ENCODE measurements at regions not wholly inside any gene's neighbourhood (a gene's known extent, or its start where the extent isn't known, plus 50 kb on each side); places are given as distances from the start of the nearest gene placed in this dataset.
A peak's percentile ranks its signal among the peaks of the same experiment; 100 is the strongest.

- no peak for DNase-seq
Observed at GRCh38 chr2:181114021-181114420, 133.6 kb downstream of the UBE2E3 start.

GRCh38 chr2:181116261-181116660, 135.9 kb downstream of the UBE2E3 start:
- DNase-seq = no peak

- no peak for DNase-seq
Observed at GRCh38 chr2:181117206-181117925, 137.0 kb downstream of the UBE2E3 start.

- DNase-seq = no peak
Observed at GRCh38 chr2:181120625-181121024, 140.2 kb downstream of the UBE2E3 start.

GRCh38 chr2:181121996-181122395, 141.6 kb downstream of the UBE2E3 start:
- no peak for DNase-seq

- no peak for DNase-seq
Observed at GRCh38 chr2:181122601-181123000, 142.2 kb downstream of the UBE2E3 start.

GRCh38 chr2:181123798-181124231, 143.4 kb downstream of the UBE2E3 start:
- no peak for DNase-seq

- DNase-seq = peak; percentile 58
Observed at GRCh38 chr2:181124497-181124896, 144.1 kb downstream of the UBE2E3 start.

GRCh38 chr2:181125359-181125758, 145.0 kb downstream of the UBE2E3 start:
- DNase-seq = no peak

- DNase-seq = no peak
Observed at GRCh38 chr2:181126311-181126868, 146.0 kb downstream of the UBE2E3 start.

GRCh38 chr2:181128199-181128598, 147.8 kb downstream of the UBE2E3 start:
- no peak for DNase-seq

GRCh38 chr2:181129364-181130056, 149.1 kb downstream of the UBE2E3 start:
- DNase-seq = no peak

GRCh38 chr2:181130686-181131085, 150.3 kb downstream of the UBE2E3 start:
- no peak for DNase-seq

GRCh38 chr2:181131584-181131983, 151.2 kb downstream of the UBE2E3 start:
- DNase-seq = peak; percentile 24

GRCh38 chr2:181138816-181139215, 158.4 kb downstream of the UBE2E3 start:
- peak; percentile 42 for DNase-seq

- DNase-seq = no peak
Observed at GRCh38 chr2:181139831-181140230, 159.4 kb downstream of the UBE2E3 start.

GRCh38 chr2:181140414-181140813, 160.0 kb downstream of the UBE2E3 start:
- no peak for DNase-seq

- no peak for DNase-seq
Observed at GRCh38 chr2:181140928-181141327, 160.5 kb downstream of the UBE2E3 start.

GRCh38 chr2:181141676-181142075, 161.3 kb downstream of the UBE2E3 start:
- DNase-seq = no peak

- no peak for DNase-seq
Observed at GRCh38 chr2:181142514-181142913, 162.1 kb downstream of the UBE2E3 start.

GRCh38 chr2:181143790-181144300, 163.4 kb downstream of the UBE2E3 start:
- no peak for DNase-seq

- no peak for DNase-seq
Observed at GRCh38 chr2:181145645-181146044, 165.2 kb downstream of the UBE2E3 start.

GRCh38 chr2:181146171-181146570, 165.8 kb downstream of the UBE2E3 start:
- DNase-seq = no peak

- DNase-seq = no peak
Observed at GRCh38 chr2:181149056-181149455, 168.7 kb downstream of the UBE2E3 start.

Measured in HCEC 1CT (cell line).